ENCODE measurements at regions not wholly inside any gene's neighbourhood (a gene's known extent, or its start where the extent isn't known, plus 50 kb on each side); places are given as distances from the start of the nearest gene placed in this dataset.
"Not testable (repeated sequence)": the region's sequence is repeated elsewhere in the genome, so short reads cannot be mapped to it uniquely, and the experiment has no call there.

DNA sequence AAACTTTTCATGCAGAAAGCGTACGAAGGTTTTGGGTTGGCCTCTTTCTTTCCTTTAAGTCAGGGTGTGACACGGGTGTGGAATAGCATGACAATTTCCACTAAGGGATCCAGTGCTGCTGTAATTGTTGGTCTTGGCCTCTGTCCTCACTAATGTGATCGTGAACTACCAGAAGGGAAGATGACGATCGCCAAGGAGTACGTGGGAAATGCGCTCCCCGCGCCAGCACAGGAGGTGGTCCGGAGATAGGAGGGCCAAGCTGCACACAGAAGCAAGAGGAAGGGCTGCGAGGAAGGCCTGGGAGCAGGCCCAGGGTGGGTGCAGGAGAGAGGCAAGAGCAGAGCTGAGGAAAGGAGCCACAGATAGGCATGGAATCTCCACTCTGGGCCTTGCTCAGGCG is 79.7 kb upstream of the PODXL start:
- TF ChIP-seq, protein P1, sequence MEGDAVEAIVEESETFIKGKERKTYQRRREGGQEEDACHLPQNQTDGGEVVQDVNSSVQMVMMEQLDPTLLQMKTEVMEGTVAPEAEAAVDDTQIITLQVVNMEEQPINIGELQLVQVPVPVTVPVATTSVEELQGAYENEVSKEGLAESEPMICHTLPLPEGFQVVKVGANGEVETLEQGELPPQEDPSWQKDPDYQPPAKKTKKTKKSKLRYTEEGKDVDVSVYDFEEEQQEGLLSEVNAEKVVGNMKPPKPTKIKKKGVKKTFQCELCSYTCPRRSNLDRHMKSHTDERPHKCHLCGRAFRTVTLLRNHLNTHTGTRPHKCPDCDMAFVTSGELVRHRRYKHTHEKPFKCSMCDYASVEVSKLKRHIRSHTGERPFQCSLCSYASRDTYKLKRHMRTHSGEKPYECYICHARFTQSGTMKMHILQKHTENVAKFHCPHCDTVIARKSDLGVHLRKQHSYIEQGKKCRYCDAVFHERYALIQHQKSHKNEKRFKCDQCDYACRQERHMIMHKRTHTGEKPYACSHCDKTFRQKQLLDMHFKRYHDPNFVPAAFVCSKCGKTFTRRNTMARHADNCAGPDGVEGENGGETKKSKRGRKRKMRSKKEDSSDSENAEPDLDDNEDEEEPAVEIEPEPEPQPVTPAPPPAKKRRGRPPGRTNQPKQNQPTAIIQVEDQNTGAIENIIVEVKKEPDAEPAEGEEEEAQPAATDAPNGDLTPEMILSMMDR (IDR thresholded peaks at IDR 0.05) = no peak
- Mint-ChIP-seq H3K36me3 (ENCODE audit: low read depth) (no peaks in the 10 kb centered on the region), H3K4me3 (no peak overlapping the region), H3K27ac (no peak overlapping the region), H3K9me3 (no peaks in the 10 kb centered on the region), H3K27me3 (peaks cover 3% of the 10 kb centered on the region), H3K4me1 (ENCODE audit: low read depth) (no peaks in the 10 kb centered on the region)
- ATAC-seq (no peak), DNase-seq (no peak)
- intact Hi-C loops (cut with micrococcal nuclease) = no loop called here
- ChIA-PET CTCF (interaction anchor here (1.1 kb wide), 1 partner anchor 90 kb away, joined by 4 read pairs; no protein-coding TSS in a partner anchor), POLR2A (no interaction called here)

DNA sequence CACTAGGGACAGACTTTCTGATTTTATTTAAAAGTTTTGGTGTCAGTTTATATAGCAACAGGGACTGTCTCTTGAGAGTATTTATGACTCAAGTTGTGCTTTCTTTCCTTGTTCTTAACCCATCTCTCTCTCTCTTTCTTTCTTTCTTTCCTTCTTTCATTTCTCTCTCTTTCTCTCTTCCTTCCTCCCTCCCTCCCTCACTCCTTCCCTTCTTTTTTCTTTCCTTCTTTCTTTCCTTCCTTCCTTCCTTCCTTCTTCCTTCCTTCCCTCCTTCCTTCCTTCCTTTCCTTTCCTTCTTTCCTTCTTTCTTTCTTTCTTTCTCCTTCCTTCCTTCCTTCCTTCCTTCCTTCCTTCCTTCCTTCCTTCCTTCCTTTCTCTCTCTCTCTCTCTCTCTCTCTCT is 77.8 kb upstream of the PODXL start:
- H3K4me1 Mint-ChIP-seq (ENCODE audit: low read depth); H3K9me3 Mint-ChIP-seq; DNase-seq; H3K27ac Mint-ChIP-seq; ATAC-seq; CTCF ChIA-PET; H3K27me3 Mint-ChIP-seq; H3K36me3 Mint-ChIP-seq (ENCODE audit: low read depth); H3K4me3 Mint-ChIP-seq; POLR2A ChIA-PET; intact Hi-C loops (cut with micrococcal nuclease): not testable (repeated sequence)

DNA sequence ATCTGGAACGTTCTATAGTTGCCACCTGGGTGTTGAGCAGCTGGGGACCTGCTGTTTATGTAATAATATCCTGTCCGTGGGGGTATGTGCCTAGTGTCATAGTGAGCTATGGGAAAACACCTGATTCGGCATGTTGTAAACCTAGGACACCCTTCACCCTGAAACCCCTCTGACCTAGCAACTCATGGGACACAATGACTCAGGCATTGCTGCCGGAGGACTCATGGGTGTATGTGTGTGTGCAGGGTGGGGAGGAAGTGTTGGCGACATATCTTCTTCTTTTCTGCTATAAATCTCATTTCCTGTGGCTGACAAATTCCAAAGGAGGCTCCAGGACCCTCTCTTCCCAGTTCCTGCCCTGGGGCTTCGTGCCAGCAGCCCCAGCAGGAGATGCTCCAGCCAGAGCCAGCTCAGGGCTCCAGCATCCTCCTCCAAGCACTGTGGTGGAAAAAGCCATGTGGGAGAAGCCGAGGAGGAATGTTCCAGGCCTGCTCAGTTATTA is 77.0 kb upstream of the PODXL start:
- H3K4me1 Mint-ChIP-seq (ENCODE audit: low read depth) = no peaks in the 10 kb centered on the region
- H3K9me3 Mint-ChIP-seq = no peaks in the 10 kb centered on the region
- peaks cover 2% of the 10 kb centered on the region for H3K27me3 Mint-ChIP-seq
- ATAC-seq (no peak), DNase-seq (no peak)
- TF ChIP-seq, protein P1 (IDR thresholded peaks at IDR 0.05) = no peak
- intact Hi-C loops (cut with micrococcal nuclease) = no loop called here
- H3K36me3 Mint-ChIP-seq (ENCODE audit: low read depth) = no peaks in the 10 kb centered on the region
- ChIA-PET POLR2A (interaction anchor here (1.0 kb wide), 1 partner anchor 27 kb away, joined by 3 read pairs; no protein-coding TSS in a partner anchor), CTCF (no interaction called here)
- no peak overlapping the region for H3K27ac Mint-ChIP-seq
- no peak overlapping the region for H3K4me3 Mint-ChIP-seq

DNA sequence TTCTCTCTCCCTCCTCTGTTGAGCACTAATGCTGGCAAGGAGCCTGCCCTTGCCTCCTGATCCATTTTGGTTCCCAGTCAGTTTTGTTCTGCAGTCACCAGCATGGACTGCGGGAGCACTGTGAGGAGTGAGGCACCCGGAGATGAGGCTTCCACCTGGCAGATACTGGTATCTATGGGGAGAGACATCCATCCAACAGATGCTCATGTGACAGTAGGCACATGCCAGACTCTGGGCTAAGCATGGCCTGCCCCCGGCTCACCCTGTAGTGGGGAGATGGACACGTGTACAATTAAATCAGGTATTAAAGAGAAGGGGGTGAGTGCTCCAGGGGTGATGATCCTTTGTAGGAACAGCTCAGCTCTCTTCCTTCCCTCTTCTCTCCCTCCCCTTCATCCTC is 74.0 kb upstream of the PODXL start:
- CTCF ChIA-PET = no interaction called here
- H3K27me3 Mint-ChIP-seq = peaks cover 2% of the 10 kb centered on the region
- ATAC-seq (no peak), DNase-seq (no peak)
- no peak overlapping the region for H3K4me3 Mint-ChIP-seq
- POLR2A ChIA-PET = no interaction called here
- no peaks in the 10 kb centered on the region for H3K9me3 Mint-ChIP-seq
- H3K27ac Mint-ChIP-seq = no peak overlapping the region
- H3K36me3 Mint-ChIP-seq (ENCODE audit: low read depth) = no peaks in the 10 kb centered on the region
- no peaks in the 10 kb centered on the region for H3K4me1 Mint-ChIP-seq (ENCODE audit: low read depth)
- intact Hi-C loops (cut with micrococcal nuclease) = no loop called here
- TF ChIP-seq, protein P1 (IDR thresholded peaks at IDR 0.05) = no peak

DNA sequence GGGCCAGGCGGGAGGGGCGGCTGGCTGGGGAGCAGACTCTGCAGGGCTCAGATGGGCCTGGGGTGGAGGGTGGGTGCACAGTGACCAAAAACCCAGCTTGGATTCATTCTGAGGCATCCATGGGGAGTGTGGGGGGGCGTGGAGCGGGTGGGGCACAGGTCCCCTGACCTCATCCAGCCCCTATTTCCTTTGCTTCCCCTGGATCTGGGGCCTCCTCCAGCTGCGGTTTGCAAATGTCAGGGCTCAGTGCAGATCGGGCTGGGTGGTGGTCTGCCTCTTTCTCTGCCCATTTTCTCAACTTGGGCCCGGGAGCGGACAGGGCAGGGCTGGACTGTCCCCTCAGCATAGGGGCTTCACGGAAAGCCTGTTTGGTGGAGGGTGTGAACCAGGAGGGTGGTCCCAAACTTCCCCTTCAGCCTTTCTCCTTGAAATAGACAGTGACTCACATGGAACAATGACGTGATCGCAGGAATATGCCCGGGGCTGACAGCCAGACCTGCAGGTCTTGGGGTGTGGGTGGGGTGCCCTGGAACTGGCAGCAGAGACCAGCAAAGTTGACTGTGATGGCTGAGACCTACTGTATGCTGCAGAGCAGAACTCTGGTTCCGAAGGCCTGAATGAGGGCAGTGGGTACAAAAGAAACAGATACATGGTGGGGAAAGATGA is 72.9 kb upstream of the PODXL start:
- ChIA-PET CTCF (no interaction called here), POLR2A (no interaction called here)
- intact Hi-C loops (cut with micrococcal nuclease) = no loop called here
- Mint-ChIP-seq H3K9me3 (no peaks in the 10 kb centered on the region), H3K4me1 (ENCODE audit: low read depth) (no peaks in the 10 kb centered on the region), H3K27me3 (peaks cover 2% of the 10 kb centered on the region), H3K36me3 (ENCODE audit: low read depth) (no peaks in the 10 kb centered on the region), H3K4me3 (no peak overlapping the region), H3K27ac (no peak overlapping the region)
- no peak for ATAC-seq
- TF ChIP-seq, protein P1 (IDR thresholded peaks at IDR 0.05) = no peak
- no peak for DNase-seq

Measured in activated CD8-positive, alpha-beta T cell treated with anti-CD3 and anti-CD28 coated beads for 36 hours (primary cell).